ENCODE measurements at regions not wholly inside any gene's neighbourhood (a gene's known extent, or its start where the extent isn't known, plus 50 kb on each side); places are given as distances from the start of the nearest gene placed in this dataset.

- POLR2A ChIA-PET, result no interaction called here
- BruUV-seq (replicated peaks), result no TSS peak
- no peak for DNase-seq (ENCODE audit: low read depth, low spot score)
These were observed 260.9 kb upstream of the FZD8 start for GRCh38 chr10:35903021-35903420.

More at GRCh38 chr10:35903021-35903420, 260.9 kb upstream of the FZD8 start:
- Histone ChIP-seq H3K27ac (ENCODE audit: insufficient read depth, low read depth, low read length) (no peak overlapping the region), H3K36me3 (ENCODE audit: control insufficient read depth in 2 of 2, extremely low read depth in 1 of 2, insufficient read depth in 2 of 2, low read length in 2 of 2) (no peaks in the 10 kb centered on the region), H3K79me2 (ENCODE audit: control insufficient read depth, insufficient read depth, low read length) (no peaks in the 10 kb centered on the region), H2AFZ (ENCODE audit: low read depth, low read length) (no peak overlapping the region), H3K4me1 (ENCODE audit: control insufficient read depth, extremely low read depth, insufficient read depth, low read length) (peaks cover 4% of the 10 kb centered on the region), H3K9me3 (replicated peaks; ENCODE audit: control insufficient read depth, insufficient read depth, low read length) (no peaks in the 10 kb centered on the region), H3K4me3 (replicated peaks in 1 of 3; ENCODE audit: insufficient read depth in 1 of 3, low read depth in 1 of 3, low read length in 3 of 3) (no peak overlapping the region), H3K4me2 (ENCODE audit: insufficient read depth, low read length) (no peak overlapping the region), H3K9me1 (replicated peaks; ENCODE audit: control insufficient read depth, extremely low read depth, insufficient read depth, low read length) (no peaks in the 10 kb centered on the region), H4K20me1 (replicated peaks; ENCODE audit: control insufficient read depth, extremely low read depth, insufficient read depth, low read length) (no peaks in the 10 kb centered on the region), H3K27me3 (ENCODE audit: control insufficient read depth in 2 of 2, insufficient read depth in 2 of 2, low read length in 2 of 2) (no peaks in the 10 kb centered on the region), H3K9ac (replicated peaks; ENCODE audit: extremely low read depth, insufficient read depth, low read length) (no peak overlapping the region)
- FAIRE-seq, result no peak
- CTCF ChIA-PET, result interaction anchor here (1.0 to 1.1 kb wide), 2 partner anchors 10 to 14 kb away, joined by 3 read pairs; no protein-coding TSS in a partner anchor
- TF ChIP-seq EZH2 (IDR thresholded peaks at IDR 0.05; ENCODE audit: borderline replicate concordance, low read depth, low read length, severe bottlenecking), result no peak
- TF ChIP-seq POLR2A (IDR thresholded peaks at IDR 0.05; ENCODE audit: low read depth, low read length), result no peak
- no peak for TF ChIP-seq POLR2AphosphoS5 (IDR thresholded peaks at IDR 0.05; ENCODE audit: insufficient read depth, low read depth, low read length)
- TF ChIP-seq CTCF (IDR thresholded peaks at IDR 0.05; ENCODE audit: extremely low read depth in 1 of 2, insufficient read depth in 1 of 2, low read depth in 1 of 2, low read length in 2 of 2), result no peak
- dilution Hi-C loops (cut with MboI; ENCODE audit: extremely low pct_ligation_motif_present, low sequenced_read_pairs) (no loop called here), intact Hi-C loops (cut with micrococcal nuclease) (no loop called here)

Data from endothelial cell of umbilical vein (primary cell).